ENCODE measurements at regions not wholly inside any gene's neighbourhood (a gene's known extent, or its start where the extent isn't known, plus 50 kb on each side); places are given as distances from the start of the nearest gene placed in this dataset.

DNA sequence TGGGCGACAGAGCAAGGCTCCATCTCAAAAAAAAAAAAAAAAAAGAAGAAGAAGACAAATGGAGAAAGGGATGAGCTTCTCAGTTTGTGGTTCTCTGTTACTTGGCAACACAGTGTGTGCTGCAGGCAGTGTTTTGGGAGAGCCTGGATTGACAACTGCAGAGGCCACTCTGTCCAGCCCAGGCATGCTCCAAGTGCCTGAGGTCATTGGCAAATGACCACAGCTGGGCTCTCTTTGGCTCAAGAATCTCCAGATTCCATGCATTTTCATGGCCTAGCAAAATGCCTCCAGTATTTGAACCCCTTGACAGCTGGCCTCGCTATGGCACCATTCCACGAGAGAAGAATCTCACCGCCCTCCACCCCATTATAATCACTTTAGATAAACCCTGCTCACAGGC lies 126.2 kb downstream of the ANKRD60 start:
- peaks cover 6% of the 10 kb centered on the region for H3K27me3 Mint-ChIP-seq (ENCODE audit: low read depth)

DNA sequence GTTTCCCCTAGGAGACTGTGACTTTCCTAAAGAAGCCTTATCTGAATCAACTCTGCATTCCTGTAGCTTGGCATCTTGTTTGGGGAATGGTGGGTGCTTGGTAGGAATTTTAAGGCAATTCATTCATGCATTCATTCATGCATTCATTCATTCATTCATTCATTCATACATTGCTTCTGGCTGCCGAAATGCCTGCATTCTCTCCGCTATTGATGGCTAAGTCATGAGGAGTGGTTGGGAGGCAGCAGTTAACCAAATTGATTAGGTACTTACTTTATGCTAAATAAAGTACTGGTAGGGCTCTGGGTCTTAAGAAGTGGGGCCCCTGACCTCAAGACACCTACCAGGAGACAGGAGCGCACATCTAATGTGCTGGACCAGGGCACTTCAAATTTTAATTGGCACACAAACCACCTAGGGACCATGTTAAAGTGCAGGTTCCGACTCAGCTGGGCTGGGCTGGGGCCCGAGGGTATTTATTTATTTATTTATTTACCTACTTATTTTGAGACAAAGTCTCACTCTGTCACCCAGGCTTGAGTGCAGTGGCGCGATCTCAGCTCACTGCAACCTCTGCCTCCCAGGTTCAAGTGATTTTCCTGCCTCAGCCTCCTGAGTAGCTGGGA lies 127.6 kb downstream of the ANKRD60 start:
- Mint-ChIP-seq H3K4me3 (no peak overlapping the region), H3K27ac (no peak overlapping the region)

More for the DNA sequence above, 126.2 kb downstream of the ANKRD60 start:
- Mint-ChIP-seq H3K4me3 (no peak overlapping the region), H3K27ac (peak overlapping the region in 1 of 3 experiments; percentile 33), H3K36me3 (ENCODE audit: low read depth) (no peaks in the 10 kb centered on the region), H3K4me1 (peaks cover 32% of the 10 kb centered on the region), H3K9me3 (peaks cover 7% of the 10 kb centered on the region)
- no peak for TF ChIP-seq CTCF (IDR thresholded peaks at IDR 0.05; ENCODE audit: unreplicated experiment in 3 of 3)

DNA sequence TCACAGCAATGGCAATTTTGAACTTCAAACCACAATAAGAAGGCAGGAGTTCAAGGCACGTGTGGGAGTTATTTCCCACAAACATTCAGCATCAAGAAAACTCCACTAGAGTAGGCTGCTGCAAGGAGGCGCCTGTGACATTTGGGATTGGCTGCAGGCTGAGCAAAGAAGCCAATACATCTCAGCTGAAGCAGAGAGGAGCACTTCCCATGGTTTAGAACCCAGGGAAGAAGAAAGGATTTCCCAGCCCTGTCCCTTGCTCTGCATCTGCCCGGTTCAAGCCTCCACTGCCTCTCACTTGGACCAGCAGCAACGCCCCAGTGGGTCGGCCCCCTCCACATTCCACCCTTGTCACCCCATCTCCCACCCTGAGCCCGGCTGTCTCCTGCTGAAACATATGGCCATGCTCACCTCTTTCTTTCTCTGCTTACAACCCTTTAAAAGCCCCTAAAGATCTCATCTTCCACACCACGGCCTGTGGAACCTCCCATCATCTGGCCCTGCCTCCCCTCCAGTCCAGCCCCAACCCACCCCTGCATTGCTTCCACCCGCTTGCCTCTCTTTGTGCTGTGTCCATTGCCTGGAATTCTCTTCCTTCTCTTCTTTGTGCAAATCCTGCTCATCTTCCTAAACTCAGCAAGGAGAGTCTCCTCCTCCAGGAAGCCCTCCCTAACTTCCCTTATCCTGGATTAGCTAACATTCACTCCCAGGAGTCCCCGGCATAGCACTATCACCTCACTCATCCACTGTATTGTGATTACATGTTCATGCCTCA lies 128.3 kb downstream of the ANKRD60 start:
- Mint-ChIP-seq H3K27ac (peak overlapping the region; percentile 57 to 81 (median 70)), H3K4me1 (peaks cover 39% of the 10 kb centered on the region), H3K4me3 (no peak overlapping the region), H3K9me3 (peaks cover 2% of the 10 kb centered on the region), H3K36me3 (ENCODE audit: low read depth) (no peaks in the 10 kb centered on the region), H3K27me3 (ENCODE audit: low read depth) (peaks cover 6% of the 10 kb centered on the region)
- TF ChIP-seq CTCF (IDR thresholded peaks at IDR 0.05; ENCODE audit: unreplicated experiment in 3 of 3): no peak

More for the DNA sequence above, 127.6 kb downstream of the ANKRD60 start:
- Mint-ChIP-seq H3K9me3 (peaks cover 3% of the 10 kb centered on the region), H3K27me3 (ENCODE audit: low read depth) (peaks cover 6% of the 10 kb centered on the region), H3K4me1 (peaks cover 39% of the 10 kb centered on the region), H3K36me3 (ENCODE audit: low read depth) (no peaks in the 10 kb centered on the region)
- TF ChIP-seq CTCF (IDR thresholded peaks at IDR 0.05; ENCODE audit: unreplicated experiment in 3 of 3): no peak

GRCh38 chr20:58099291-58099935 lies 129.0 kb downstream of the ANKRD60 start:
- H3K4me1 Mint-ChIP-seq: peaks cover 39% of the 10 kb centered on the region
- H3K27ac Mint-ChIP-seq: peak overlapping the region; percentile 57 to 81 (median 70)
- H3K36me3 Mint-ChIP-seq (ENCODE audit: low read depth): no peaks in the 10 kb centered on the region
- H3K4me3 Mint-ChIP-seq: no peak overlapping the region
- peaks cover 6% of the 10 kb centered on the region for H3K27me3 Mint-ChIP-seq (ENCODE audit: low read depth)
- TF ChIP-seq CTCF (IDR thresholded peaks at IDR 0.05; ENCODE audit: unreplicated experiment in 3 of 3): no peak
- no peaks in the 10 kb centered on the region for H3K9me3 Mint-ChIP-seq

DNA sequence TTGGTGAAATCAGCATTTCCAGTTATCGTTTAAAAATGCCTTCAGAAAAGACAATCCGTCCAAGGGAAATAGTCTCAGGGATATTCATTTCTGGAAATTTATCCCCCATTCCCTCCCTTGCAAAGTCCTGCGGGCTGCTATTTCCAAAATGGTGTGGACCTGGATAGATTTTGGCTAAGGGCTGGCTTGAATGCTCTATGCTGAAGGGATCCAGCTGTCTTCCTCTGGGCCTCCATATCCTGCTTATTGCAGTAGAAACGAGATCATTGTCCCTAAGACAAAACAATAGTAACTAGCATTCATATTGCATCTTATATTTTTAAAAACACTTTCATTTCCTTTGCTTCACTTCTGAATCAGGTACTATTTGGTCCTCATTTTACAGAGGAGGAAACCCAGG lies 129.9 kb downstream of the ANKRD60 start:
- H3K9me3 Mint-ChIP-seq: no peaks in the 10 kb centered on the region
- peak overlapping the region in 2 of 3 experiments; percentile 56 to 81 for H3K27ac Mint-ChIP-seq
- TF ChIP-seq CTCF (IDR thresholded peaks at IDR 0.05; ENCODE audit: unreplicated experiment in 3 of 3): no peak
- H3K4me3 Mint-ChIP-seq: no peak overlapping the region
- H3K27me3 Mint-ChIP-seq (ENCODE audit: low read depth): peaks cover 7% of the 10 kb centered on the region
- no peaks in the 10 kb centered on the region for H3K36me3 Mint-ChIP-seq (ENCODE audit: low read depth)
- H3K4me1 Mint-ChIP-seq: peaks cover 35% of the 10 kb centered on the region
